ENCODE measurements at regions not wholly inside any gene's neighbourhood (a gene's known extent, or its start where the extent isn't known, plus 50 kb on each side); places are given as distances from the start of the nearest gene placed in this dataset.

DNA sequence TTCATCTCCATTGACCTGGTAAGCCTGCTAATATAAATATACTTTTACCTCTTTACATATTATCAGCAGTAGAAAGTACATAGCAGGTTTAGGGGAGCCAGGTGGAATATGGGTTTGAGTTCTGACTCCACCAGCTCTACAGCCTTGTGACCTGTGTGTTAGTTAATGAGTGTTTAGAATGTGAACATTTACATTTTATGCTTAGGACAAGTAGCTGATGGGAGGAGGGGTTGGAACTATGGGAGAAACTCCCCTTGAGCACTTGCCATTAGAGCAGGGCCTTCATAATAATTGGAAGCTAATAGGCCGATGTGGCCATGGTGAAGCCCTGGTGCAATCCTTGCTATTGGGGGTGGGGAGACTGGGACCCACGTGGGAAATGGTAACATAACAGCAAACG is 148.3 kb upstream of the NTRK2 start:
- no peak overlapping the region for H3K56ac ChIP-seq (replicated peaks; ENCODE audit: insufficient read length, low read depth, low read length)
- H3K4me2 ChIP-seq (ENCODE audit: insufficient read depth in 1 of 2, low read depth in 2 of 2, low read length in 2 of 2): no peak overlapping the region
- H2BK12ac ChIP-seq (ENCODE audit: low read depth, low read length): no peak overlapping the region
- no peaks in the 10 kb centered on the region for H3K79me2 ChIP-seq (ENCODE audit: control insufficient read depth in 1 of 2, insufficient read depth in 2 of 2, low read length in 2 of 2)
- H3K4me1 ChIP-seq (replicated peaks in 1 of 4; ENCODE audit: control insufficient read depth in 3 of 4, insufficient read depth in 4 of 4, low read length in 3 of 4): no peaks in the 10 kb centered on the region
- no peaks in the 10 kb centered on the region for H3K23me2 ChIP-seq (ENCODE audit: low read depth, low read length)
- H2BK120ac ChIP-seq (replicated peaks; ENCODE audit: low read depth, low read length): no peak overlapping the region
- peaks cover 11% of the 10 kb centered on the region in 2 experiments; a peak in 2 of 4 replicates for H3K9me3 ChIP-seq (ENCODE audit: insufficient read depth in 2 of 2, low read depth in 1 of 2, low read length in 1 of 2)
- H2AFZ ChIP-seq (ENCODE audit: low read length): no peak overlapping the region
- H3K27ac ChIP-seq (ENCODE audit: low read depth, low read length): no peak overlapping the region
- H2BK20ac ChIP-seq (ENCODE audit: low read length): no peak overlapping the region
- DNase-seq (ENCODE audit: low read depth in 1 of 2, low spot score in 2 of 2): no peak
- H4K91ac ChIP-seq (replicated peaks; ENCODE audit: insufficient read length, low read length): no peak overlapping the region
- no peak overlapping the region for H3K9ac ChIP-seq (replicated peaks in 1 of 4; ENCODE audit: extremely low read depth in 1 of 4, low read depth in 3 of 4, low read length in 3 of 4)
- no peaks in the 10 kb centered on the region for H3K79me1 ChIP-seq (ENCODE audit: low read depth, low read length)
- no peak overlapping the region for H4K5ac ChIP-seq (ENCODE audit: insufficient read length, low read depth, low read length)
- ChIA-PET CTCF (ENCODE audit: partially characterized antibody) (no interaction called here), POLR2A (ENCODE audit: partially characterized antibody) (no interaction called here)
- TF ChIP-seq CBX8 (IDR thresholded peaks at IDR 0.05; ENCODE audit: borderline replicate concordance, low read depth, low read length) (no peak), CHD1 (IDR thresholded peaks at IDR 0.05; ENCODE audit: low read depth, low read length) (no peak), CHD2 (IDR thresholded peaks at IDR 0.05; ENCODE audit: low read length) (no peak), CREB1 (IDR thresholded peaks at IDR 0.05) (no peak), JUN (IDR thresholded peaks at IDR 0.05; ENCODE audit: low read depth, low read length) (no peak), ASH2L (IDR thresholded peaks at IDR 0.05; ENCODE audit: low read length) (no peak)
- H3K4ac ChIP-seq (replicated peaks; ENCODE audit: insufficient read length, low read depth, low read length): no peak overlapping the region
- H3K23ac ChIP-seq (ENCODE audit: insufficient read length): no peak overlapping the region
- H3K27me3 ChIP-seq (replicated peaks in 1 of 4; ENCODE audit: control insufficient read depth in 3 of 4, extremely low read depth in 1 of 4, insufficient read depth in 3 of 4, low read length in 3 of 4): no peaks in the 10 kb centered on the region
- H4K20me1 ChIP-seq (replicated peaks in 1 of 2; ENCODE audit: control insufficient read depth in 1 of 2, insufficient read depth in 2 of 2, low read length in 2 of 2): no peaks in the 10 kb centered on the region
- H3K18ac ChIP-seq (ENCODE audit: extremely low read depth, low read length): no peak overlapping the region
- H4K8ac ChIP-seq (ENCODE audit: extremely low read depth, insufficient read depth, low read length): no peak overlapping the region
- no peak overlapping the region for H2BK15ac ChIP-seq (ENCODE audit: low read length)
- H3K14ac ChIP-seq (ENCODE audit: insufficient read length): no peak overlapping the region
- no peak overlapping the region for H2AK5ac ChIP-seq (ENCODE audit: low read depth, low read length)
- FAIRE-seq: no peak
- no peak overlapping the region for H2BK5ac ChIP-seq (ENCODE audit: low read depth, low read length)
- no peaks in the 10 kb centered on the region for H3K36me3 ChIP-seq (ENCODE audit: control insufficient read depth in 2 of 4, insufficient read depth in 4 of 4, low read length in 3 of 4)
- WGBS, 2 experiments (ENCODE audit: extremely low coverage in 1 of 2, insufficient coverage in 1 of 2, insufficient read length in 1 of 2, insufficient replicate concordance in 2 of 2, low coverage in 1 of 2, low lambda C conversion rate in 2 of 2, missing lambda C conversion rate in 1 of 2): 94% methylated on average over 3 of the region's 3 CpGs; no CpG with 5 or more reads in 1 of the 2 experiments
- no peak overlapping the region for H3K4me3 ChIP-seq (ENCODE audit: extremely low read depth in 1 of 4, insufficient read depth in 2 of 4, low read depth in 3 of 4, low read length in 4 of 4)

Measured in H1 (cell line).